Cardiac muscle cell (in vitro differentiated cells and primary cell): ENCODE measurements at regions not wholly inside any gene's neighbourhood (a gene's known extent, or its start where the extent isn't known, plus 50 kb on each side); places are given as distances from the start of the nearest gene placed in this dataset.
A peak's percentile ranks its signal among the peaks of the same experiment; 100 is the strongest.

Experiments
- DNase-seq, 2 donors: peaks; one replicate each; pipeline versions ENCODE4 v3.0.0 to v3.0.0-alpha.2; 2010 to 2017; ENCODE audit warnings: low read depth in 1 of 2, low spot score in 1 of 2
- H3K27ac ChIP-seq: fragments of 200-600 bp; sonication (generic); 2 replicates; pipeline ENCODE4 v1.5.1; 2016
- H3K27me3 ChIP-seq: fragments of 200-600 bp; sonication (generic); 2 replicates; pipeline ENCODE4 v1.6.0; 2016; ENCODE audit warnings: control low read depth
- H3K36me3 ChIP-seq: fragments of 200-600 bp; sonication (generic); 2 replicates; pipeline ENCODE4 v1.5.1; 2016; ENCODE audit warnings: control low read depth
- H3K4me1 ChIP-seq: fragments of 200-600 bp; sonication (generic); 2 replicates; pipeline ENCODE4 v1.8.1; 2017; ENCODE audit warnings: low read depth, mild to moderate bottlenecking, mixed run types
- H3K4me3 ChIP-seq: fragments of 200-600 bp; sonication (generic); 2 replicates; pipeline ENCODE4 v1.5.1; 2016; ENCODE audit warnings: mild to moderate bottlenecking
- H3K9me3 ChIP-seq: fragments of 200-600 bp; sonication (generic); 2 replicates; pipeline ENCODE4 v1.5.1; 2017; ENCODE audit warnings: low read depth, mild to moderate bottlenecking, control low read depth
- CTCF ChIP-seq: IDR thresholded peaks from 2 replicates; pipeline ENCODE4 v1.5.1; 2012; ENCODE audit warnings: low read depth, mild to moderate bottlenecking, low read length

DNA sequence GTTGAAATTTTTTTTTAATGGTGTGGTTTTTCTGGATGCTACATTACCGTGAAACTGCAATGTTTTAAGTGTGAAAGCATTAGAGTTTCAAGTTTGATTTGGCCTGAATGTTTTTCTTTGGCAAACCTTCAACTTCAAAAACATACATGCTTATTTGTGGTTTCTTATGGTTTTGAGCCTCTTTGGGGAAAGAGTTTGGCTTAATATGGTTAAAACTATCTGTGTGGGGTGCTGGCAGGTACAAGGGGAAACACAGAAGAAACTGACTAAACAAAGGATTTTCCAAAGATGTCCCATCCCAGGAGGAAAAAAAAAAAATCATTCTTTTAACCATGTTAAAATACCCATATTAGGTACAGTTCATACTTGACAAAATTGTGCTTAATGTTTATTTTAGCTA is 121.1 kb downstream of the HGF start:
- H3K4me3 ChIP-seq, result no peak overlapping the region
- H3K4me1 ChIP-seq, result no peaks in the 10 kb centered on the region

DNA sequence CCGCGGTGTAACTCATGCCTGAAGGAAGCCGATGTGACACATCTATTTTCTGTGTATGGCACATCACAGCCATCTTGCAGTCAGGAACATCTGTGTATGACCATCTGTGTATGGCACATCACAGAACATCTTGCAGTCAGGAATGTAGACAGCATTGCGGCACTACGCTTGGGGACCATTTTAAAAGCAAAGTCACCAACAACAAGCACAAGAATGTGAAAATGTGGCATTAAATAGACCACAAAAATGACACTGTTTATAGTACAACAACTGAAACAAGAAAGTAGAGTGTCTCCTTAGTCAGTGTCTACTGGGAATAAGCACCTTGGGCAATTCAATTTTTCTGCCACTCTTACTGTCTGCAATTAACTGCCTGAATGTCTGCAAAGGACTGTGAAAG is 124.4 kb downstream of the HGF start:
- no peaks in the 10 kb centered on the region for H3K36me3 ChIP-seq
- H3K27ac ChIP-seq, result no peak overlapping the region
- no peaks in the 10 kb centered on the region for H3K9me3 ChIP-seq
- H3K4me1 ChIP-seq, result no peaks in the 10 kb centered on the region
- no peaks in the 10 kb centered on the region for H3K27me3 ChIP-seq
- TF ChIP-seq CTCF, result no peak
- DNase-seq, result no peak
- no peak overlapping the region for H3K4me3 ChIP-seq

More for the DNA sequence above, 121.1 kb downstream of the HGF start:
- H3K9me3 ChIP-seq, result no peaks in the 10 kb centered on the region
- H3K36me3 ChIP-seq, result no peaks in the 10 kb centered on the region
- no peak for TF ChIP-seq CTCF
- H3K27ac ChIP-seq, result no peak overlapping the region
- H3K27me3 ChIP-seq, result no peaks in the 10 kb centered on the region
- DNase-seq, result no peak

- no peak for TF ChIP-seq CTCF
- DNase-seq, result no peak
Measured at GRCh38 chr7:81641873-81642272, 128.0 kb downstream of the HGF start.

GRCh38 chr7:81638198-81638597 is 131.6 kb downstream of the HGF start:
- no peak overlapping the region for H3K27ac ChIP-seq
- no peak for TF ChIP-seq CTCF
- DNase-seq, result peak in 1 of 2 donors; percentile 85

More at GRCh38 chr7:81641873-81642272, 128.0 kb downstream of the HGF start:
- no peaks in the 10 kb centered on the region for H3K9me3 ChIP-seq
- no peak overlapping the region for H3K27ac ChIP-seq
- H3K36me3 ChIP-seq, result no peaks in the 10 kb centered on the region
- H3K4me3 ChIP-seq, result no peak overlapping the region
- H3K27me3 ChIP-seq, result no peaks in the 10 kb centered on the region
- H3K4me1 ChIP-seq, result no peaks in the 10 kb centered on the region

DNA sequence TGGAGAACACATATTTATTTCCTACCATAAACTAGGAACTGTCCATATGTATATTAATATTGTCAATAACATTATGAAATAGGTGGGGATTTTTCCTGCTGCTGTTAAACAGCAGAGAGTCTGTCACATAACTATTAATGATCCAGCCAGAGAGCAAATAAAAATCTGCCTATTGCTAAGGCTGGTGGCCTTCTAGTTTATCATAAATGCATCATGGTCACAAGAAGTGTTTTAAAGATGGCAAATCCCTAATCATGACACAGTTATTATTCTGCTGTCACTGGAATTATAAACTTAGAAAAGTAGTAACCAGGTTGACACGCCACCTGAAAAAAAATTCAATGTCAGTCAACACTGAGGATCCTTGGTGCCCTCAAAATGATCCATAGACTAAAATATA is 132.3 kb downstream of the HGF start:
- DNase-seq, result no peak
- H3K36me3 ChIP-seq, result no peaks in the 10 kb centered on the region
- no peaks in the 10 kb centered on the region for H3K9me3 ChIP-seq
- no peak for TF ChIP-seq CTCF
- H3K4me3 ChIP-seq, result no peak overlapping the region
- H3K27ac ChIP-seq, result no peak overlapping the region
- no peaks in the 10 kb centered on the region for H3K4me1 ChIP-seq
- H3K27me3 ChIP-seq, result no peaks in the 10 kb centered on the region

More at GRCh38 chr7:81638198-81638597, 131.6 kb downstream of the HGF start:
- Histone ChIP-seq H3K4me3 (no peak overlapping the region), H3K9me3 (no peaks in the 10 kb centered on the region), H3K27me3 (no peaks in the 10 kb centered on the region), H3K4me1 (no peaks in the 10 kb centered on the region), H3K36me3 (no peaks in the 10 kb centered on the region)

- Histone ChIP-seq H3K27me3 (no peaks in the 10 kb centered on the region), H3K27ac (no peak overlapping the region), H3K4me3 (no peak overlapping the region), H3K36me3 (no peaks in the 10 kb centered on the region), H3K4me1 (no peaks in the 10 kb centered on the region), H3K9me3 (no peaks in the 10 kb centered on the region)
- DNase-seq, result no peak
- no peak for TF ChIP-seq CTCF
Measured at GRCh38 chr7:81632418-81632817, 137.4 kb downstream of the HGF start.
